Epithelial cell of esophagus (primary cell): ENCODE measurements at regions not wholly inside any gene's neighbourhood (a gene's known extent, or its start where the extent isn't known, plus 50 kb on each side); places are given as distances from the start of the nearest gene placed in this dataset.
"Not testable (repeated sequence)": the region's sequence is repeated elsewhere in the genome, so short reads cannot be mapped to it uniquely, and the experiment has no call there.

Experiments used
- DNase-seq: peaks from one replicate; pipeline ENCODE4 v3.0.0; 2010; ENCODE audit warnings: low read depth
- H3K4me3 ChIP-seq: 2 replicates; pipeline ENCODE4 v1.5.1; 2011; ENCODE audit warnings: mild to moderate bottlenecking, low read length, control low read depth
- CTCF ChIP-seq: IDR thresholded peaks from 2 replicates; pipeline ENCODE4 v1.5.1; 2011; ENCODE audit warnings: low read depth, mild to moderate bottlenecking, low read length, control low read depth, inconsistent platforms; ENCODE audit not compliant: insufficient read depth; ENCODE audit errors: missing control alignments

- TF ChIP-seq CTCF = no peak
- H3K4me3 ChIP-seq = no peak overlapping the region
- no peak for DNase-seq
Observed at GRCh38 chr12:17035372-17035771, 429.4 kb upstream of the LMO3 start.

DNA sequence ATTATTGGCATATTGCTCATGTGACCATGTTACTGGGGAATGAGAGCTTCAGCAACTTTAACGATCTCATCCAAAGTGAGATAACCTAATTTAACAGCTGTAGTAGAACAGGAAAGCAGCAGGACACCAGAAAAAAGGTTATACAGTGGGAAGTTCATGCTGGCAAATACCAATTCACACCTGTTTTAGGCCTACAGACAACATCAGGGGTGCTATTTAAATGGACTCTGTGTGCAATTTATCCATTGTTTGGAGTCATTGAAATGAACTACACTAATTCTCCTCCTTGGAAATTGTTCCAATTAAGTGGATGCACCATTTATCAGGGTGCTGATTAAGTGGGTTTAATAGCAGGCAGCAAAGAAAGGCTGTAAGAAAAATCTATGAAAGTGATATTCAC, 424.4 kb upstream of the LMO3 start:
- no peak for DNase-seq
- no peak for TF ChIP-seq CTCF
- H3K4me3 ChIP-seq = no peak overlapping the region

- peak; percentile 9 for TF ChIP-seq CTCF
Observed at GRCh38 chr12:17028348-17028747, 422.4 kb upstream of the LMO3 start.

DNA sequence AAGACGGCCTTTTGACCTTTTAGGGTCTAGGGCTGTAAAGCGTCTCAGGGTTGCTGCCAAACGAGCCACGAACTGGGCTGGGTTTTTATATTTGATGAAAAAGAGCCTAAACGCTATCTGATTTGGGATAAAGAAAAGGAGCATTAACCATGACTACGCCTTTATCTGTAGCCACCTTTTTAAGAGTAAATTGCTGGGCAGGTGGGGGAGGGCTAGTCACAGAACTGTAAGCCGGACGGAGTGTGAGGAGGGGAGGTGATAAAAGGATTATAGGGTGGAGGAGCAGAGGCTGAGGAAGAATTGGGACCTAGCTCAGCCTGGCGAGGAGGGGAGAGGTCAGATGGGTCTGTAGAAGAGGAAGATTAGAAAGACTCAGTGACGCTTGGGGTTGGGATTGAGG, 419.5 kb upstream of the LMO3 start:
- DNase-seq, H3K4me3 ChIP-seq: not testable (repeated sequence)

More at GRCh38 chr12:17028348-17028747, 422.4 kb upstream of the LMO3 start:
- H3K4me3 ChIP-seq = no peak overlapping the region
- no peak for DNase-seq

- TF ChIP-seq CTCF = no peak
- DNase-seq = no peak
- H3K4me3 ChIP-seq = no peak overlapping the region
Observed at GRCh38 chr12:17020765-17021164, 414.8 kb upstream of the LMO3 start.

DNA sequence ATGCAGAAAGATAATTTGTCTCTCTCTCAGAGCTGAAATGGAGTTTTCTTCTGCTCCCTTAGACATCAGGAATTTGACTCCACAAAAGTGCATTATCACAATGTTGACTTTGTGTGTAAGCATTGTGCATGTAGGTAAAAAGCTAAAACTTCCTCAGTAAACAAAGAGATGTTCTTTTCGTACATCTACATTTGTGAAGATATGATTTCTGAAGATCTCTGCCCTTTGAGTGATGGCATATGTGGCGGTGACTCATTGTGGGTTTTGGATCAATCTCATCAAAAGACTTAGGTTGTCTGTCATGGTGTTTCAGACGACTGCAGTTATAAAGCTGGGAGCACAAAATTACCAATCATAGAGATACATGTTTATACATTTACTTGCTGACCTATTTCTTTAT, 411.4 kb upstream of the LMO3 start:
- no peak for TF ChIP-seq CTCF
- peak; percentile 68 for DNase-seq

GRCh38 chr12:17016116-17016864, 410.3 kb upstream of the LMO3 start:
- DNase-seq = peak; percentile 90
- TF ChIP-seq CTCF = peak; percentile 22

More for the DNA sequence above, 411.4 kb upstream of the LMO3 start:
- no peak overlapping the region for H3K4me3 ChIP-seq

More at GRCh38 chr12:17016116-17016864, 410.3 kb upstream of the LMO3 start:
- H3K4me3 ChIP-seq = peak overlapping the region; percentile 6
